Stimulated activated CD8-positive, alpha-beta memory T cell treated with anti-CD3 and anti-CD28 coated beads, Interleukin-15, amount 100 ng/mL, for 4 hours (primary cell): ENCODE measurements at regions not wholly inside any gene's neighbourhood (a gene's known extent, or its start where the extent isn't known, plus 50 kb on each side); places are given as distances from the start of the nearest gene placed in this dataset.

ENCODE experiments used
- DNase-seq, 2 donors: peaks; one replicate each; pipeline ENCODE4 v3.0.0-alpha.2; 2020; ENCODE audit warnings: low read depth in 2 of 2

DNA sequence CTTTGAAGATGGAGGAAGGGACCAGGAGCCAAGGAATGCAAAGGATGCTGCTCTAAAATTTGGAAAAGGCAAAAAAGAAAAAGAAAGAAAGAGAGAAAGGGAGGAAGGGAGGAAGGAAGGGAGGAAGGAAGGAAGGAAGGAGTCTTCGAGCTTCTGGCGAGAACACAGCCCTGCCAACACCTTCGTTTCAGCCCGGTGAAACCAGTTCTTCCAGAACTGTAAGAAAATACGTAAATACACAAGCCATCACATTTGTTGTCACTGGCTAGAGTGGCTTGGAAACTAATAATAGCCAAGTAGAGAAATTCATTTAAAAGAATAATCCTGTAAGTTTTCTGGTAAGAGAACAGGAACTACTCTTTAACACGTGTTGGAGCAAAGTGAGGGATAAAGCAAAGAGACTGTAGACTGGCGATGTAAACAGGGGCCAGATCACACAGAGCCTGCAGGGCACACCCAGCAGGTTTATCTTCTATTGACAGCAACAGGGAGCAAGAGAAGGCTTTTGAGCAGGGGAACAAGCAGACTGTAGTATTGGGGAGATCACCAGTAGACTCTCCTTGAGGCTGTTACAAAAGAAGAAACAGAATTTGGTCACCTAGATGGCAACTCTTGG, 188.7 kb upstream of the MPHOSPH6 start:
- no peak for DNase-seq

DNA sequence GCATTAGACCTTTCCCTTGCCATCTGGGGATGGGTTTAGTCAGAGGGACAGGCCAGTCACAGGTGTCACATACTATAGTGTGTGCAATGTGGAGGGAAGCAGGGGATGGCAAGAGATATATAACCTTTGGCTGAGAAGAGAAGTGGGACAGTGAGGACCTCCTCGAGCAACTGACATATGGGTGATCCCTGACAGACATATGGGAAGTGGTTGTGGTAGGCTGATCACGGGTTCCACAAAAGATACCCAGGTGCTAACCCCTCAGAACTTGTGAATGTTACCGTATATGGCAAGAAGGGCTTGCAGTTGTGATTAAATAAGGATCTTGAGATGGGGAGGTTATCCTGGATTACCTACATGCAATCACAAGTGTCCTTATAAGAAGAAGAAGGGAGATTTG, 188.1 kb upstream of the MPHOSPH6 start:
- DNase-seq: no peak

GRCh38 chr16:82357237-82357636, 187.2 kb upstream of the MPHOSPH6 start:
- no peak for DNase-seq

- DNase-seq: no peak
These were observed 180.5 kb upstream of the MPHOSPH6 start for GRCh38 chr16:82350560-82350959.

GRCh38 chr16:82345318-82345717, 175.3 kb upstream of the MPHOSPH6 start:
- DNase-seq: no peak

- no peak for DNase-seq
These were observed 174.1 kb upstream of the MPHOSPH6 start for GRCh38 chr16:82344157-82344556.

DNA sequence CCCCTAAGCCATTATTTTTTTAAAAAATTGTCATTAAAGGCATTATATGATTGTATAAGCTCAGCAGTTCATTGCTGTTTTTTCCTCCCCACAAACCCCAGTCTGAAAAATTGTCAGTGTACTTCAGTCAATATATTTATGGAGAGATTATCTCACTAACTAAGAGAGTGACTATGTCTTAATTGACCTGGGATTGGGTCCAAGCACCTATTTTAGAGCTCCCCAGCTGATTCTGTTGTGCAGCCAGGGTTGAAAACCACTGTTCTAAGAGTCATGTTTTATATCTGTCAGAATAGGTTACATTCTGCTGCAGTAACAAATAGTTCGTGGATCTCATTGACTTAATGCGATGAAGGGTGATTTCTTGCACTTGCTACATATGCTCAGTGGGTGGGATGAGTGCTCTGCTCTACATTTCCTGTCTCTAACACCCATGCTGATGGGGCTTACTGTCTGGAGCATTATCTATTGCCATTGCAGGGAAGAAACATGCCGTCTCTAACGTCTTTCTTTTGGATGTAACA, 171.2 kb upstream of the MPHOSPH6 start:
- no peak for DNase-seq

GRCh38 chr16:82340531-82340930, 170.5 kb upstream of the MPHOSPH6 start:
- DNase-seq: no peak

DNA sequence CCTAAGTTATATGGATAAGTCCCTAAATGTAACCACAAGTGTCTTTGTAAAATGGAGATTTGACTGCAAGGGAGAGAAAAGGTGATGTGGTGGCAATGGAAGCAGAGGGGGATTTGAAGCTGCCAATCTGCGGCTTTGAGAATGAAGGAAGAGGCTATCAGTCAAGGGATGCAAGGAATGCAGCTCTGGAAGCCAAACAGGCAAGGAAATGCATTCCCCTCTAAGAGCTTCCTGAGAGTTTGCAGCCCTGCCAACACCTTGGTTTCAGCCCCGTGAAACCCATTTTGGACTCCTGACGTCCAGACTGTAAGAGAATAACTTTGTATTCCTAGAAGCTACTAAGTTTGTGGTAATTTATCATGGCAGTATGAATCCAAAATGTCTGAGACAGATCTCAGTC, 167.3 kb upstream of the MPHOSPH6 start:
- no peak for DNase-seq

DNA sequence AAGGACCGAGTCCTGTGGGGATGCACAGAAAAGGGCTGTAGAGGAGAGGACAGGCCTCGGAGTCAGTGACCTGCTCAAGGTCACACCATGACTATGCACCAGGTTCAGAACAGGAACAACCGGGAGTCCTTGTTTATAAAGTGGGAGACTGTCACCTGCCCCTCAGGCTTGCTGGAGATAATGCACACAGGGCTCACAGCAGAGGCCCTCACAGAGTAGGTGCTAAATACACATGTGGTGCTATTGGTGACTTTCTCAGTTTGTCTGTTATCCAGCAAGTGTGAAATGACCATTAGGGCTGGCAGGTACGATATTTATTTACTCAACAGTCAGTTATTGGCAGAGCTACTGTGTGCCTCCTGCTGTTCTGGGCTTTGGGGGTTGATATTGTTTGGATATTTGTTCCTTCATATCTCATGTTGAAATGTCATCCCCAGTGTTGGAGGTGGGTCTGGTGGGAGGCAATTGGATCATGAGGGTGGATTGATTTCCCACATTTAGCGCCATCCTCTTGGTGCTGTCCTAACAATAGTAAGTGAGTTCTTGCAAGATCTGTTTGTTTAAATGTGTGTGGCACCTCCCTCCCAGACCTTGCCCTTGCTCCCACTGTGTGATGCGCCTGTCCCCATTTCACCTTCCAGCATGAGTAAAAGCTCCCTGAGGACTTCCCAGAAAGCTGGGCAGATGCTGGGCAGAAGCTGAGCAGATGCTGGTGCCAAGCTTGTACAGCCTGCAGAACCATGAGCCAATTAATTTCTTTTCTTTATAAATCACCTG, 162.1 kb upstream of the MPHOSPH6 start:
- DNase-seq: no peak

DNA sequence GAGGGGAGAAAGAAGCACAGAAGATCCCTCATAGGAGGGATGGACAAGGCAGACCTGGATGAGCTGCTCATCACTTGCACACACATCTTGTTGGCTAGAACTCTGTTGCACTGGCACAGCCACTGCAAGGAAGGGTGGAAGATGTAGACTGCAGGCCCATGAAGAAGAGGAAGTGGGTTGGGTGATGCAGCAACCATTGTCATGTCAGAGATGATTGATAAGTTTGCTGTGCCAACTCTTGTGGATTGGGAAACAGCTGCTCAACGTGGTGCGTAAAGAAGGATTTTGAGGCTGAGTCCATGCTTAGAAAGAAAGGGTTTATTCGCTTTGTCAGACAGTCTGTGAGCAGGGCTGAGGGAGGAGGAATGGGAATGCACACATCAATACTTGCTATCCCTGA, 161.4 kb upstream of the MPHOSPH6 start:
- DNase-seq: no peak

GRCh38 chr16:82329504-82330192, 159.6 kb upstream of the MPHOSPH6 start:
- DNase-seq: no peak

DNA sequence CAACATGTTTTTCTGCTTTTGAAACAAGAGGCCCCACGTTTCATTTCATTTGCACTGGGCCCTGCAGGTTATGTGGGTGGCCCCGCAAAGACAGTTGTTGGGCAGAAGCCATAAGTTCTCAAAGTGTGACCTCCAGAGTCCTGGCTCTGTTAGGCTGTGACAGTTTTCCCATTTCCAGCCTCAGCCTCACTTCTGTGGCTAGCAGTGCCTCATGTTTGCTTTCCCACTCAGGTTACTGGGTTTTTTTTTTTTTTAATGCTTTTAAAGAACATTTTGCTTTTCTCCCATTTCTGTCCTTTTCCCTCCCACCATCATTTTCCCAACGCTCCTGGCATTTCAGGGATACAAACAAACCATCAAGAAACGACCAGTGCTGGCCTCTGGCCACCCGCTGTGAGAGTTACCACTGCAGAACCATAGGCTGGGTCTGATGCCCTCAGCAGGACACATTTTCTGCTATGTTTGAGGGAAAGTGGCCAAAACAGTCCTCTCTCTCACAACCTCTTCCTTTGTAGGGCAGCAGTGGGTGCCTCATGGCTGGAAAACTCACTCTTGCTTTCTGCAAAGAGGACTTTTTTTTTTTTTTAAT, 159.0 kb upstream of the MPHOSPH6 start:
- DNase-seq: no peak

DNA sequence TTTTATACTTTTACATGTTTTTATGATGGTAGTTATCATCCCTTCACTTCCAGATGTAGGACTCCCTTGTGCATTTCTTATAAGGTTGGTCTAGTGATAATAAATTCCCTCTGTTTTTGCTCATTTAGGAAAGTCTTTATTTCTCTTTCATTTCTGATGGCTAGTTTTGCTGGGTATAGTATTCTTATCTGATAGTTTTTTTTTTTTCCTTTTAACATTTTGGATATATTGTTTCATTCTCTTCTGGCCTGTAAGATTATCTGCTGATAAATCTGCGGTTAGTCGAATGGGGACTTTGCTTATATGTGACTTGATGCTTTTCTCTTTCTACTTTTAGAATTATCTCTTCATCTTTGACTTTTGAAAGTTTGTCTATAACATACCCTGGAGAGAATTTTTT, 153.1 kb upstream of the MPHOSPH6 start:
- no peak for DNase-seq

DNA sequence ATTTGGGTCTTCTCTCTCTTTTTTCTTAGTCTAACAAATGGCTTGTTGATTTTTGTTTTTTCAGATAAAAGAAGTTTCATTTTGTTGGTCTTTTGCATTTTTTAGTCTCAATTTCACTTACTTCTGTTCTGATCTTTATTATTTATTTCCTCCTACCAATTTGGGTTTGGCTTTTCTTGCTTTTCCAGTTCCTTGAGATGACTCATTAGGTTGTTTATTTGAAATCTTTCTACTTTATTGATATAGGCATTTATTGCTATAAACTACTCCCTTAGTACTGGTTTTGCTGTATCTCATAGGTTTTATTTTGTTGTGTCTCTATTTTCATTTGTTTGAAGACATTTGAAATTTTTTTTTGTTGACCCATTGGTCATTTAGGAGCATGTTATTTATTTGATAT, 152.2 kb upstream of the MPHOSPH6 start:
- no peak for DNase-seq

DNA sequence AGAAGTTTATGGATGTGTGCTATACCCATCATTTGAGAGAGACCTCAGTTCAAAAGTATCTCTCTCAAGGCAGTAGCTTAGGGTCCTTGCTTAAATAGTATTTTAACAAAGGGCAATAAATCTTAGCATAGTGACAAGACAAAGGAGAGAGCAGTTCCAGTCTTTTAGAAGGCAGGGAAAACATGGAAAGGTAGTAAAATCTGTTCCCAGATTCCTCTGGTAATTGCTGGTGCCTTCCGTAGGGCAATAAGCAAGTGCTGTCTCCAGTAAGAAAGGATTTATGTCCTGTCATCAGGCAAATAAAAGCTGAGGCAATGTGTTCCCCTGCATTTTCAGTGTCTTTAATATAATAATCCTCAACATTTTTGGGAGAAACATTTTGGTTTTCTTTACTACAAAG, 149.0 kb upstream of the MPHOSPH6 start:
- no peak for DNase-seq

- DNase-seq: no peak
These were observed 147.6 kb upstream of the MPHOSPH6 start for GRCh38 chr16:82317411-82318167.

DNA sequence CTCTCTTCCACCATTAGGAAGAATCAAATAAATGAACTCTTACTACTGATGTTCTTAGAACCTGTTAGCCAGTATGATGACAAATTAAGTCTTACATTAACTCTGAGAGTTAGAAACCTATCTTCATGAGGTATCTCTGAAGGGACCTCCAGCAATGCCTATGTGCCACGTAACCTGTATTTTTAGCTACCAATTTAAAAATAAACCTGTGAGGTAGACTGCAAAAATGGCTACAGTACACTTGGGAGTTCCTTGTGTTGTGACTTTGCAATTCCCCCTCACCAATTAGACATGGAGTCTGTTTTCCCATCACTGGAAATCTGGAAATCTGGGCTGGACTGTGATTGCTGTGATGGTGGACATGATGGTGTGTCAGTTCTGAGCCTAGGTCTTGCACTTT, 143.7 kb upstream of the MPHOSPH6 start:
- DNase-seq: no peak

DNA sequence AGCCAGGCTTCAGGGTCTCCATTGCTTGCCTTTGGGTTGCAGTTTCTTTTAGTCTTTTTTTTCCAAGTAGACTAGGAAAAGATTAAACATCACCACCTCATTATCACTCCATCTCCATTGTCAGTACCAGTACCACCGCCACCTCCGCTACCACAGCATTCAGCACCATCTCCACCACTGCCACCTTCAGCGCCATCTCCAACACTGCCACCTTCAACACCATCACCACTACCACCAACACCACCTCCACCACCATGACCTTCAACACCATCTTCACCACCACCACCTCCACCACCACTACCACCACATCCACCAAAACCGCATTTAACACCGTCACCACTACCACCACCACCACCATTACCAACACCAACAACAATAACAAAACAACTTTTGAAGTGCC, 141.5 kb upstream of the MPHOSPH6 start:
- DNase-seq: no peak

GRCh38 chr16:82302042-82302727, 132.2 kb upstream of the MPHOSPH6 start:
- no peak for DNase-seq

- DNase-seq: no peak
These were observed 131.2 kb upstream of the MPHOSPH6 start for GRCh38 chr16:82301146-82301755.
